ENCODE measurements at regions not wholly inside any gene's neighbourhood (a gene's known extent, or its start where the extent isn't known, plus 50 kb on each side); places are given as distances from the start of the nearest gene placed in this dataset.

DNA sequence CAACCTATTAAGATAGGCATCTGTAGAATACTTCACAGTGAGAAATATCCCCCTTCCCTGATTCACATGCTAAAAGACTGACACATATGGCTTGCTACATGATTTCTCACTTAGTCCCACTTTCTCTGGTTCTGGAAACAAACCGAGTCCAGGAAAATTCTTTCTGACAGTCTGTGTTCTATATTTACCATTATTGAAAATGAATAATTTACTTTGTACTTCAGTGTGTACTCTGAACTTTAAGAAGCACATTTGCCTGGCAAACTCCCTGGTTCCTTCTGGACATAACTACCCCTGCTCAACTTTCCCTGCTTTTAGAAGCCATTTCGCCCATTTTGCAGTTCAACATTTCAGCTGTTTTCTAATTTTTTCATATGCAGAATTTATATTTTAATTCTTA is 53.6 kb downstream of the APCS start:
- no peak overlapping the region for H2AFZ ChIP-seq (ENCODE audit: low read length)
- no peaks in the 10 kb centered on the region for H3K79me2 ChIP-seq (ENCODE audit: control insufficient read depth, insufficient read depth, low read length)
- TF ChIP-seq, protein P1, sequence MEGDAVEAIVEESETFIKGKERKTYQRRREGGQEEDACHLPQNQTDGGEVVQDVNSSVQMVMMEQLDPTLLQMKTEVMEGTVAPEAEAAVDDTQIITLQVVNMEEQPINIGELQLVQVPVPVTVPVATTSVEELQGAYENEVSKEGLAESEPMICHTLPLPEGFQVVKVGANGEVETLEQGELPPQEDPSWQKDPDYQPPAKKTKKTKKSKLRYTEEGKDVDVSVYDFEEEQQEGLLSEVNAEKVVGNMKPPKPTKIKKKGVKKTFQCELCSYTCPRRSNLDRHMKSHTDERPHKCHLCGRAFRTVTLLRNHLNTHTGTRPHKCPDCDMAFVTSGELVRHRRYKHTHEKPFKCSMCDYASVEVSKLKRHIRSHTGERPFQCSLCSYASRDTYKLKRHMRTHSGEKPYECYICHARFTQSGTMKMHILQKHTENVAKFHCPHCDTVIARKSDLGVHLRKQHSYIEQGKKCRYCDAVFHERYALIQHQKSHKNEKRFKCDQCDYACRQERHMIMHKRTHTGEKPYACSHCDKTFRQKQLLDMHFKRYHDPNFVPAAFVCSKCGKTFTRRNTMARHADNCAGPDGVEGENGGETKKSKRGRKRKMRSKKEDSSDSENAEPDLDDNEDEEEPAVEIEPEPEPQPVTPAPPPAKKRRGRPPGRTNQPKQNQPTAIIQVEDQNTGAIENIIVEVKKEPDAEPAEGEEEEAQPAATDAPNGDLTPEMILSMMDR (conservative IDR thresholded peaks at IDR 0.05 in 1 of 2, IDR thresholded peaks at IDR 0.05 in 1 of 2; ENCODE audit: low read depth in 1 of 2, low read length in 2 of 2): no peak
- TF ChIP-seq EZH2 (IDR thresholded peaks at IDR 0.05; ENCODE audit: low read length, missing control alignments): no peak
- H4K20me1 ChIP-seq (ENCODE audit: control insufficient read depth, extremely low read depth, insufficient read depth, low read length): no peaks in the 10 kb centered on the region
- no peak for DNase-seq (ENCODE audit: low read depth in 2 of 2)
- H3K9me3 ChIP-seq (ENCODE audit: control insufficient read depth, insufficient read depth, low read depth, low read length): no peaks in the 10 kb centered on the region
- no peaks in the 10 kb centered on the region for H3K4me1 ChIP-seq (ENCODE audit: control insufficient read depth, extremely low read depth, insufficient read depth, low read length)
- H3K4me3 ChIP-seq (replicated peaks in 1 of 4; ENCODE audit: control extremely low read depth in 1 of 4, insufficient read depth in 1 of 4, low read depth in 3 of 4, low read length in 4 of 4): no peak overlapping the region
- H3K27me3 ChIP-seq (ENCODE audit: control insufficient read depth, insufficient read depth, low read length): no peaks in the 10 kb centered on the region
- no peak overlapping the region for H3K27ac ChIP-seq (ENCODE audit: insufficient read depth, low read length)
- no peak overlapping the region for H3K9ac ChIP-seq (ENCODE audit: insufficient read depth, low read length)
- no peak overlapping the region for H3K4me2 ChIP-seq (ENCODE audit: extremely low read depth, insufficient read depth, low read length)
- H3K36me3 ChIP-seq (ENCODE audit: control insufficient read depth, insufficient read depth, low read length): no peaks in the 10 kb centered on the region

DNA sequence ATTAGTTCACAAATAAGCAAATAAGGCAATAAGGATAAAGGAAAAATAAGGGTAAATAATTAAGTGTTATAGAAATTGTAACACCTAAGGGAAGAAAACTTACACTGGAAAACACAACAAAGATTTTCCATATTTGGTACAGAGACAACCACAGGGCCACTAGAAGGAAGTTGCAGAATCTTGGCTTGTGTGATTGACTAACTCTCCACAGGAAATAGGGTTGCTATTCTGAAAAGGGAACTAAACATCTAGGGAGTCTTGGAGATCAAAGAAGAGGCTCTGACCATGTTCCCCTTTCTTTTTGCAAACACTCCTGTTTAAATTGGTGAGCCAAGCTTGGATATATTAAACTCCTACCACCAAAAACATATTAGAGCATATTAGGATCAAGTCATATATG is 59.1 kb downstream of the APCS start:
- no peak overlapping the region for H3K4me3 ChIP-seq (replicated peaks in 1 of 4; ENCODE audit: control extremely low read depth in 1 of 4, insufficient read depth in 1 of 4, low read depth in 3 of 4, low read length in 4 of 4)
- DNase-seq (ENCODE audit: low read depth in 2 of 2): no peak
- TF ChIP-seq EZH2 (IDR thresholded peaks at IDR 0.05; ENCODE audit: low read length, missing control alignments): no peak
- TF ChIP-seq, protein P1 (conservative IDR thresholded peaks at IDR 0.05 in 1 of 2, IDR thresholded peaks at IDR 0.05 in 1 of 2; ENCODE audit: low read depth in 1 of 2, low read length in 2 of 2): no peak
- H3K4me2 ChIP-seq (ENCODE audit: extremely low read depth, insufficient read depth, low read length): no peak overlapping the region
- no peaks in the 10 kb centered on the region for H3K27me3 ChIP-seq (ENCODE audit: control insufficient read depth, insufficient read depth, low read length)
- no peaks in the 10 kb centered on the region for H3K9me3 ChIP-seq (ENCODE audit: control insufficient read depth, insufficient read depth, low read depth, low read length)
- H3K4me1 ChIP-seq (ENCODE audit: control insufficient read depth, extremely low read depth, insufficient read depth, low read length): no peaks in the 10 kb centered on the region
- H2AFZ ChIP-seq (ENCODE audit: low read length): no peak overlapping the region
- no peak overlapping the region for H3K27ac ChIP-seq (ENCODE audit: insufficient read depth, low read length)
- H4K20me1 ChIP-seq (ENCODE audit: control insufficient read depth, extremely low read depth, insufficient read depth, low read length): no peaks in the 10 kb centered on the region
- no peaks in the 10 kb centered on the region for H3K79me2 ChIP-seq (ENCODE audit: control insufficient read depth, insufficient read depth, low read length)
- no peak overlapping the region for H3K9ac ChIP-seq (ENCODE audit: insufficient read depth, low read length)
- no peaks in the 10 kb centered on the region for H3K36me3 ChIP-seq (ENCODE audit: control insufficient read depth, insufficient read depth, low read length)

DNA sequence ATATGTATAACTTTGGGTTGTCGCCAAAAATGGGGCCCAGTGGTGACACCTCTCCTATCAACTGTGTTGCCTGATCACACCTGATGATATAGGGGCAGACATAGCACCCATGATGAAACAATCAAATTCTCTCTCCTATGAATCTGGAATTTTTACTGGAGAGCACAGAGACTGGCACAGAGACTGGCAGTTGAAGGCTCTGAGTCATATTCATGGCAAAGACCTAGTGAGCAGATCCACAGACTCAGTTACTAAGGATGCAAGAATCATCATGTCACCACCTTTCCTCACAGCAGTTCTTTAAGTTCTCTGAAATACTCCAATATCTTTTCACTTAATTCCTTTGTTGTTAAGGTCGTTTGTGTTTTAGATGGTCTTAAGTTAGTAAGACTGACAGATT is 60.0 kb downstream of the APCS start:
- Histone ChIP-seq H3K27me3 (ENCODE audit: control insufficient read depth, insufficient read depth, low read length) (no peaks in the 10 kb centered on the region), H3K36me3 (ENCODE audit: control insufficient read depth, insufficient read depth, low read length) (no peaks in the 10 kb centered on the region), H3K27ac (ENCODE audit: insufficient read depth, low read length) (no peak overlapping the region), H3K4me1 (ENCODE audit: control insufficient read depth, extremely low read depth, insufficient read depth, low read length) (no peaks in the 10 kb centered on the region), H2AFZ (ENCODE audit: low read length) (no peak overlapping the region), H4K20me1 (ENCODE audit: control insufficient read depth, extremely low read depth, insufficient read depth, low read length) (no peaks in the 10 kb centered on the region), H3K9me3 (ENCODE audit: control insufficient read depth, insufficient read depth, low read depth, low read length) (no peaks in the 10 kb centered on the region), H3K4me3 (replicated peaks in 1 of 4; ENCODE audit: control extremely low read depth in 1 of 4, insufficient read depth in 1 of 4, low read depth in 3 of 4, low read length in 4 of 4) (no peak overlapping the region), H3K79me2 (ENCODE audit: control insufficient read depth, insufficient read depth, low read length) (no peaks in the 10 kb centered on the region), H3K9ac (ENCODE audit: insufficient read depth, low read length) (no peak overlapping the region), H3K4me2 (ENCODE audit: extremely low read depth, insufficient read depth, low read length) (no peak overlapping the region)
- TF ChIP-seq, protein P1 (conservative IDR thresholded peaks at IDR 0.05 in 1 of 2, IDR thresholded peaks at IDR 0.05 in 1 of 2; ENCODE audit: low read depth in 1 of 2, low read length in 2 of 2): no peak
- no peak for TF ChIP-seq EZH2 (IDR thresholded peaks at IDR 0.05; ENCODE audit: low read length, missing control alignments)
- DNase-seq (ENCODE audit: low read depth in 2 of 2): no peak

Data from fibroblast of lung (primary cell).